ENCODE measurements at regions not wholly inside any gene's neighbourhood (a gene's known extent, or its start where the extent isn't known, plus 50 kb on each side); places are given as distances from the start of the nearest gene placed in this dataset.

- Histone ChIP-seq H3K27ac (ENCODE audit: low read depth, low read length) (no peak overlapping the region), H2AFZ (ENCODE audit: low read depth, low read length, poor library complexity, severe bottlenecking) (no peak overlapping the region), H3K27me3 (ENCODE audit: insufficient read depth, low read length) (no peaks in the 10 kb centered on the region), H3K36me3 (ENCODE audit: control insufficient read depth in 1 of 2, insufficient read depth in 2 of 2, low read length in 2 of 2) (no peaks in the 10 kb centered on the region), H3K9ac (ENCODE audit: low read length) (no peak overlapping the region), H3K4me2 (ENCODE audit: low read length) (no peak overlapping the region), H3K4me3 (replicated peaks in 1 of 2; ENCODE audit: low read depth in 1 of 2, low read length in 2 of 2) (no peak overlapping the region), H3K9me2 (ENCODE audit: insufficient read depth) (no peaks in the 10 kb centered on the region), H3K9me3 (ENCODE audit: control insufficient read depth in 1 of 2, insufficient read depth in 1 of 2, low read depth in 1 of 2, low read length in 2 of 2) (no peaks in the 10 kb centered on the region), H4K20me1 (ENCODE audit: insufficient read depth) (no peaks in the 10 kb centered on the region), H3K4me1 (ENCODE audit: control insufficient read depth in 1 of 2, insufficient read depth in 2 of 2, low read length in 2 of 2) (no peaks in the 10 kb centered on the region), H3K79me2 (ENCODE audit: insufficient read depth, low read length) (no peaks in the 10 kb centered on the region)
- BruUV-seq (replicated peaks): no TSS peak
- intact Hi-C loops (cut with micrococcal nuclease): no loop called here
- DNase-seq (ENCODE audit: low read depth, low spot score): no peak
- ChIA-PET POLR2A (no interaction called here), CTCF (no interaction called here), RAD21 (ENCODE audit: low non-redundant PET in 1 of 2, low total read pairs in 2 of 2, uncharacterized antibody in 2 of 2, unreplicated experiment in 2 of 2) (no interaction called here)
- ATAC-seq: no peak
- TF ChIP-seq CEBPB (IDR thresholded peaks at IDR 0.05; ENCODE audit: low read depth): no peak
- no peak for TF ChIP-seq SIN3A (IDR thresholded peaks at IDR 0.05; ENCODE audit: low read depth)
- TF ChIP-seq TCF7L2 (IDR thresholded peaks at IDR 0.05; ENCODE audit: borderline replicate concordance, extremely low read depth, insufficient read depth, insufficient read length): no peak
- TF ChIP-seq ELF1 (IDR thresholded peaks at IDR 0.05; ENCODE audit: borderline replicate concordance, low read depth): no peak
- TF ChIP-seq ZBTB33 (IDR thresholded peaks at IDR 0.05; ENCODE audit: extremely low read depth, insufficient replicate concordance, low read length): no peak
- TF ChIP-seq FOSL1 (IDR thresholded peaks at IDR 0.05; ENCODE audit: low read depth): no peak
- TF ChIP-seq ZFX (IDR thresholded peaks at IDR 0.05): no peak
- no peak for TF ChIP-seq POLR2AphosphoS5 (IDR thresholded peaks at IDR 0.05; ENCODE audit: low read depth, low read length)
- no peak for TF ChIP-seq SRF (IDR thresholded peaks at IDR 0.05; ENCODE audit: low read depth)
Observed at GRCh38 chrX:30085571-30085970, 129.8 kb upstream of the MAGEB2 start.

- POLR2A ChIA-PET: no interaction called here
- H3K27ac ChIP-seq (ENCODE audit: low read depth, low read length): no peak overlapping the region
- no peaks in the 10 kb centered on the region for H3K9me3 ChIP-seq (ENCODE audit: control insufficient read depth in 1 of 2, insufficient read depth in 1 of 2, low read depth in 1 of 2, low read length in 2 of 2)
- H3K79me2 ChIP-seq (ENCODE audit: insufficient read depth, low read length): no peaks in the 10 kb centered on the region
- H3K9me2 ChIP-seq (ENCODE audit: insufficient read depth): no peaks in the 10 kb centered on the region
- RAD21 ChIA-PET (ENCODE audit: low non-redundant PET in 1 of 2, low total read pairs in 2 of 2, uncharacterized antibody in 2 of 2, unreplicated experiment in 2 of 2): no interaction called here
- H4K20me1 ChIP-seq (ENCODE audit: insufficient read depth): no peaks in the 10 kb centered on the region
- no peak overlapping the region for H3K4me2 ChIP-seq (ENCODE audit: low read length)
- intact Hi-C loops (cut with micrococcal nuclease): no loop called here
- no peak overlapping the region for H3K9ac ChIP-seq (ENCODE audit: low read length)
- CTCF ChIA-PET: no interaction called here
- no peaks in the 10 kb centered on the region for H3K4me1 ChIP-seq (ENCODE audit: control insufficient read depth in 1 of 2, insufficient read depth in 2 of 2, low read length in 2 of 2)
- no peak overlapping the region for H2AFZ ChIP-seq (ENCODE audit: low read depth, low read length, poor library complexity, severe bottlenecking)
- TF ChIP-seq SRF (IDR thresholded peaks at IDR 0.05; ENCODE audit: low read depth) (no peak), EGR1 (IDR thresholded peaks at IDR 0.05; ENCODE audit: low read depth) (no peak), POLR2AphosphoS5 (IDR thresholded peaks at IDR 0.05; ENCODE audit: low read depth, low read length) (no peak), CTCF (IDR thresholded peaks at IDR 0.05 in 2 of 3, conservative IDR thresholded peaks at IDR 0.05 in 1 of 3; ENCODE audit: borderline replicate concordance in 1 of 3, insufficient read depth in 1 of 3, low read depth in 2 of 3, low read length in 2 of 3) (no peak), RAD21 (IDR thresholded peaks at IDR 0.05; ENCODE audit: low read depth) (no peak), ATF3 (IDR thresholded peaks at IDR 0.05) (no peak), MAX (IDR thresholded peaks at IDR 0.05) (no peak), CEBPB (IDR thresholded peaks at IDR 0.05; ENCODE audit: low read depth) (no peak), POLR2A (IDR thresholded peaks at IDR 0.05; ENCODE audit: borderline replicate concordance, extremely low read depth, insufficient read depth, insufficient read length) (no peak), SIN3A (IDR thresholded peaks at IDR 0.05; ENCODE audit: low read depth) (no peak), CBX3 (IDR thresholded peaks at IDR 0.05; ENCODE audit: low read depth) (no peak), YY1 (IDR thresholded peaks at IDR 0.05; ENCODE audit: extremely low read depth, insufficient replicate concordance, low read depth, low read length) (no peak), EZH2 (IDR thresholded peaks at IDR 0.05) (no peak), ZNF274 (IDR thresholded peaks at IDR 0.05; ENCODE audit: low read depth, low read length) (no peak)
- H3K36me3 ChIP-seq (ENCODE audit: control insufficient read depth in 1 of 2, insufficient read depth in 2 of 2, low read length in 2 of 2): no peaks in the 10 kb centered on the region
- no peak overlapping the region for H3K4me3 ChIP-seq (replicated peaks in 1 of 2; ENCODE audit: low read depth in 1 of 2, low read length in 2 of 2)
- no peaks in the 10 kb centered on the region for H3K27me3 ChIP-seq (ENCODE audit: insufficient read depth, low read length)
- no peak for DNase-seq (ENCODE audit: low read depth, low spot score)
- BruUV-seq (replicated peaks): no TSS peak
- ATAC-seq: no peak
Observed at GRCh38 chrX:30111431-30111830, 103.9 kb upstream of the MAGEB2 start.

Measured in HCT116 (cell line).